ENCODE measurements at regions not wholly inside any gene's neighbourhood (a gene's known extent, or its start where the extent isn't known, plus 50 kb on each side); places are given as distances from the start of the nearest gene placed in this dataset.

DNA sequence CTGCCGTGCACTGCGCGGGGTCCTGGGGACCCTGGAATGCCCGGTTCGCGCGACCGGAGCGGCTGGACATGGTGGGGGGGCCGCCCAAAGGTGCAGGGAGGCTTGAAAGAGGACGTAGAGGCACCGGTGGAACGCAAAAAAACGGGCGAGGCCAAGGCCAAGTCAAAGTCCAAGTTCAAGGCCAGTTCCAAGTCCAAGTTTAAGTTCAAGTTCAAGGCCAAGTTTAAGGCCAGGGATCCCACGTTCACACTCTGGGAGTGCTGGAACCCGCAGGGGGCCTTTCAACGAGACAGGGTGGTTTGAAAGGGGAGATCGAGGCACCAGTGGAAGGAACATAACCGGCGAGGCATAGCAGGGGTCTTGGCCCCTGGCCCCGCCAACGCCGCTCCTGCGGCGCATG lies 317.6 kb downstream of the ALG10 start:
- TF ChIP-seq, protein P1, sequence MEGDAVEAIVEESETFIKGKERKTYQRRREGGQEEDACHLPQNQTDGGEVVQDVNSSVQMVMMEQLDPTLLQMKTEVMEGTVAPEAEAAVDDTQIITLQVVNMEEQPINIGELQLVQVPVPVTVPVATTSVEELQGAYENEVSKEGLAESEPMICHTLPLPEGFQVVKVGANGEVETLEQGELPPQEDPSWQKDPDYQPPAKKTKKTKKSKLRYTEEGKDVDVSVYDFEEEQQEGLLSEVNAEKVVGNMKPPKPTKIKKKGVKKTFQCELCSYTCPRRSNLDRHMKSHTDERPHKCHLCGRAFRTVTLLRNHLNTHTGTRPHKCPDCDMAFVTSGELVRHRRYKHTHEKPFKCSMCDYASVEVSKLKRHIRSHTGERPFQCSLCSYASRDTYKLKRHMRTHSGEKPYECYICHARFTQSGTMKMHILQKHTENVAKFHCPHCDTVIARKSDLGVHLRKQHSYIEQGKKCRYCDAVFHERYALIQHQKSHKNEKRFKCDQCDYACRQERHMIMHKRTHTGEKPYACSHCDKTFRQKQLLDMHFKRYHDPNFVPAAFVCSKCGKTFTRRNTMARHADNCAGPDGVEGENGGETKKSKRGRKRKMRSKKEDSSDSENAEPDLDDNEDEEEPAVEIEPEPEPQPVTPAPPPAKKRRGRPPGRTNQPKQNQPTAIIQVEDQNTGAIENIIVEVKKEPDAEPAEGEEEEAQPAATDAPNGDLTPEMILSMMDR (IDR thresholded peaks at IDR 0.05), result no peak
- TF ChIP-seq POLR2A (IDR thresholded peaks at IDR 0.05), result no peak

Data from vagina (tissue), 2 donors.